ACHN (cell line): ENCODE measurements at regions not wholly inside any gene's neighbourhood (a gene's known extent, or its start where the extent isn't known, plus 50 kb on each side); places are given as distances from the start of the nearest gene placed in this dataset.
"Not testable (repeated sequence)": the region's sequence is repeated elsewhere in the genome, so short reads cannot be mapped to it uniquely, and the experiment has no call there.

Experiments used
- DNase-seq: peaks from one replicate; pipeline ENCODE4 v3.0.0-alpha.2; 2015
- in situ Hi-C: cut with HindIII; loops from 2 replicates; pipeline ENCODE4 v1.10.0; 2017; ENCODE audit warnings: low sequenced_read_pairs, low pct_ligation_motif_present, low pct_unique_long_range_greater_than_20kb

DNA sequence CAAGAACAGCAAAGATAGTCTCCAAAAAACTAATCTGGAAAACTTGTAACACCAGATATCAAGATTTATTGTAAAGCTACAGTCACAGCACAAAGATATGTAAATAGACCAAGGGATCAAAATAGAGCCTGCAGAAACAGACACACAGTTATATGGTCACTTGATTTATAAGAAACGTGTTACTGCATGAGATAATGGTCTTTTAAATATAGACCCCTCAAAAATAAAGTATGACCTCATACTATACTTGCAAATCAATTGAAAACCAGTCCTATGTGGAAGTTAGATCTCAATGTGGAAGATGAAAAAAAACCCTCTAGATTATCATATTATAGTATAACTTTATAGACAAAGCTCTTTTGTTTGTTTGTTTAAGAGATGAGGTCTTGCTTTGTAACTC lies 247.3 kb upstream of the CNR1 start:
- in situ Hi-C loops = no loop called here
- no peak for DNase-seq

DNA sequence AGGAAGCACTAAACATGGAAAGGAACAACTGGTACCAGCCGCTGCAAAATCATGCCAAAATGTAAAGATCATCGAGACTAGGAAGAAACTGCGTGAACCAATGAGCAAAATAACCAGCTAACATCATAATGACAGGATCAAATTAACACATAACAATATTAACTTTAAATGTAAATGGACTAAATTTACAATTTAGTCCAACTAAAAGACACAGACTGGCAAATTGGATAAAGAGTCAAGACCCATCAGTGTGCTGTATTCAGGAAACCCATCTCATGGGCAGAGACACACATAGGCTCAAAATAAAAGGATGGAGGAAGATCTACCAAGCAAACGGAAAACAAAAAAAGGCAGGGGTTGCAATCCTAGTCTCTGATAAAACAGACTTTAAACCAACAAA lies 242.2 kb upstream of the CNR1 start:
- in situ Hi-C loops, DNase-seq: not testable (repeated sequence)

DNA sequence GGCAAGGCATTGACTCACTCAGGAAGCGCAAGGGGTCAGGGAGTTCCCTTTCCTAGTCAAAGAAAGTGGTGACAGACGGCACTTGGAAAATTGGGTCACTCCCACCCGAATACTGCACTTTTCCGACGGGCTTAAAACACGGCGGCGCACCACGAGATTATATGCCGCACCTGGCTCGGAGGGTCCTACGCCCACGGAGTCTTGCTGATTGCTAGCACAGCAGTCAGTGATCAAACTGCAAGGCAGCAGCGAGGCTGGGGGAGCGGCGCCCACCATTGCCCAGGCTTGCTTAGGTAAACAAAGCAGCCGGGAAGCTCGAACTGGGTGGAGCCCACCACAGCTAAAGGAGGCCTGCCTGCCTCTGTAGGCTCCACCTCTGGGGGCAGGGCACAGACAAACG lies 240.5 kb upstream of the CNR1 start:
- in situ Hi-C loops, DNase-seq: not testable (repeated sequence)

DNA sequence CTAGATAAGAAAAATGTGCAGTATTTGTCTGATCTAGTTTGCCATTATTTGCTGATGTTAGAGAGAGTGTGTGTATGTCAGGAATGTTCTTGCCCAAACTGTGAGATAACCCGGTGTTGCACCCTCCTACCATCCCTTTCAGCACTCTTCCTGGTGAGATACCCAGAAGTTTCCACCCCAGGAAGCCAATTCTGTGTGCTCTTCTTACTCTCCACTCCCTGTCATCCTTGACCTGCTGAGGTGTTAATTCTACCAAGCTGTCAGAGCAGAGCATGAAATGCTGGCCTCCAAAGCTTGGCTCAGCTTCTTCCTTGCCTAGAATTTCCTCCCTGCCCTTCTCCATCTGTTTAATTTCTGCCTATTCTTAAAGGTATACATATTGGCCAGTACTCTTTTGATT lies 237.3 kb upstream of the CNR1 start:
- no peak for DNase-seq
- in situ Hi-C loops = no loop called here

DNA sequence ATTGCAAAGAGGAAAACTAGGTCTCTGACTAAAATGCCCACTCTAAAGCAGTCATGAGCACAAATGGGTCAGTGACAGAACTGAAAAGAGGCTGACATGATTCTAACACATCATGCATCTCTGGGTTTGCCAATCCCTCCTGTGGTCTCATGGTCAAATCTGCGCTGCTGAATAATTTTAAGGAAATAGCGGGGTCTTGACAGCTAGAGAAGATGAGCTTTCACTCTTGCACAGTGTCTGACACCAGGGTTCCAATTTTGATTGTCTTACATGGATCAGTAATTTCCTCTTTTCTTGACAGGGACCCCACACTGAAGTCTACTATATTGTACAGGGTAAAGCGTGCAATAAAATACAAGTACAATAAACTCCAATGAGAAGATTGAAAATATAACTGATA lies 236.8 kb upstream of the CNR1 start:
- DNase-seq = no peak
- in situ Hi-C loops = no loop called here

DNA sequence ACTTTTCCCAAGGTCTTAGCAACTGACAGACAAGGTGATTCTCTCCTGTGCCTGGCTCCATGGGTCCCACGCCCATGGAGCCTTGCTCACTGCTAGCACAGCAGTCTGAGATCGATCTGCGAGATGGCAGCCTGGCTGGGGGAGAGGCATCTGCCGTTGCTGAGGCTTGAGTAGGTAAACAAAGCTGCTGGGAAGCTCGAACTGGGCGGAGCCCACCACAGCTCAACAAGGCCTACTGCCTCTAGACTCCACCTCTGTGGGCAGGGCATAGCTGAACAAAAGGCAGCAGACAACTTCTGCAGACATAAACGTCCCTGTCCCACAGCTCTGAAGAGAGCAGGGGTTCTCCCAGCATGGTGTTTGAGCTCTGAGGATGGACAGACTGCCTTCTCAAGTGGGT lies 224.9 kb upstream of the CNR1 start:
- in situ Hi-C loops, DNase-seq: not testable (repeated sequence)

DNA sequence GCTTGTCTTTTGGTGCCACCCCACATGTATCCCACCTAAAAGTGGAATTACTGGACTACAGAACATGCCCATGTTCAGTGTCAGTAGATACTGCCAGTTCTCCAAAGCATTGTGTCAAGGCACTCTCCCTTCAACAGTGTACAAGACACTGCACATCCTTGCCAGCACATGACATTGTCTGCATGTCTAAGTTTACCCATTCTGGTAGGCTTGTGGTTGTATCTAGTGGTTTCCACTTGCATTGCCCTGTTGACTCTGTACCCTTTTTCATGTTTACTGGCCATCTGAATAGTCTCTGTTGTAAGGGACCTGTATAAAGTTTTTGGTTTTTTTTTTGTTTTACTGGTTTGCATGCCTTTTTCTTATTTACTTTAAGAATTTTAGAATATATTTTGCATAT lies 222.4 kb upstream of the CNR1 start:
- in situ Hi-C loops = no loop called here
- DNase-seq = no peak

DNA sequence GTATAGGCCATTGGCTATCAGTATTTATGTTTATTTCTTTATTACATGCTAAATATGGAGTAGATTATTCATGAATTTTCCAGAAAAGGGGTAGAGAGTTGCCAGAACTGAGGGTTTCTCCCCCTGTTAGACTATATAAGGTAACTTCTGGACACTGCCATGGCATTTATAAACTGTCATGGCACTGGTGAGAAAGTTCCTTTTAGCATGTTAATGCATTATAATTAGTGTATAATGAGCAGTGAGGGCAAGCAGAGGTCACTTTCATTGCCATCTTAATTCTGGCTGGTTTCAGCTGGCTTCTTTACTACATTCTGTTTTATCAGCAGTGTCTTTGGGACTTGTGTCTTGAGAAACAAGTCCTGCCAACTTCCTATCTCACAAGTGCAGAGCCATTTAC lies 220.0 kb upstream of the CNR1 start:
- in situ Hi-C loops = no loop called here

DNA sequence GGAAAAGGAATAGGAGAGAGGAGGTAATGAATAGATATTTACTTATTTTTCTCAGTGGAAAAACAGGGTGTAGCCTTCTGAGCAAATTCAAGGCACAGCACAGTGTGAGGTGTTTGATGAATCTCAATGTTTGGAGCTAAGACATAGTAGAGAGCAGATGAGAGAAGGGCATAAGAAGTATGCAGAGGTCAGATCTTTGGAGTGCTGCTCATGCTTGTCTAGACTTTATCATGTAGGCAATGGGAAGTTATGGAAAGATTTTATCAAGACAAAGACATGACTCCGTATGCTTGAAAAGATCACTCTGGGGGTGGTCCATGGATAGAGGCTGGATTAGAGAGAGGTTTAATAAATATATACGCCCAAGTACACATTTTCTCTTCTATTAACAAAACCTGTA lies 217.0 kb upstream of the CNR1 start:
- DNase-seq = no peak
- in situ Hi-C loops = no loop called here

More for the DNA sequence above, 220.0 kb upstream of the CNR1 start:
- no peak for DNase-seq

DNA sequence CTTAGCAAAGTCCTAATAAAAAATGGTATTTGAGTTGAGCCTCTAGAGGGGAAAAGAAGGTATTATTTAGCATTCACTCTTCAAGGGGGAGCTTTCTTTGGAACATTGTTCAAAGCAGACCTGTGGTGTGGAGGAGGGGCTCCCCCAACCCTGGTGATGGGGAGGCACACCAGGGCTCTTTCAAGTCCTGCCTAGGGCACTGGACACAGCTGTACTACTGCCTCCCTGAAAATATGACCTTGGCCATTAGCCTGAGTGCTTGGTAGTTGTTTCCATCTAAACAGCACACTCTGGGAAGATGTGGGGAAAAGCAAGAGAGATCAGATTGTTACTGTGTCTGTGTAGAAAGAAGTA lies 215.1 kb upstream of the CNR1 start:
- DNase-seq = no peak
- in situ Hi-C loops = no loop called here

DNA sequence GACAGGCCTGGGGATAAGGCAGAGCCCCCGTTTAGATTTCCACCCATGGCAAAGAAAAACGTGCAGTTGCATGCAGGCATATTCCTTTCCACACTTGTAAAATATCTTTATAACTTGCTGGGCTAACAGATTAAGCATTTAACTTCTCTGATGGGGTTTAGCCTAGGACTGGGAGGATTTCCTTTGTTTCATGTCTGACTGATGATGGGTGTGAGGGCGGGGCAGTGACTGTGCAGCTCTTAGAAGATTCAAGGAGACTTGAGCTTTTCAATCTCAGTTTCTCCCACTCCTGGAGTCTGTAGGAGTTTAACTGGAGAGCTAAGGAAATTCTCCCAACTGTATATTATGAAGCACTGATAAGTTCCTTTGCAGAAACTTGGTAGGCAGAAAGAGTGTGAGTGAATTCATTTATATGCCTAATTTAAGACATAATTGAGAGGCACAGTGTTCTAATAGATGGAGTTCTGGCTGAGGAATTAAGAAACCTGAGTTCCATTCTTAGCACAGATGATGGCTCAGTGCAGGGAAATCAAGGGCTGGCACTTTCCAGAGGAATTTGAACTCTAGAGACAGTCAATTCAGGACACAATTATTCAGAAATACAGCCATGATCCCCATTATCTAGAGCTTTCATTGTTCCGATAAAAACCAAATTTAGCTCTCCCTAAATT lies 214.6 kb upstream of the CNR1 start:
- DNase-seq = peak; percentile 34
- in situ Hi-C loops = no loop called here

DNA sequence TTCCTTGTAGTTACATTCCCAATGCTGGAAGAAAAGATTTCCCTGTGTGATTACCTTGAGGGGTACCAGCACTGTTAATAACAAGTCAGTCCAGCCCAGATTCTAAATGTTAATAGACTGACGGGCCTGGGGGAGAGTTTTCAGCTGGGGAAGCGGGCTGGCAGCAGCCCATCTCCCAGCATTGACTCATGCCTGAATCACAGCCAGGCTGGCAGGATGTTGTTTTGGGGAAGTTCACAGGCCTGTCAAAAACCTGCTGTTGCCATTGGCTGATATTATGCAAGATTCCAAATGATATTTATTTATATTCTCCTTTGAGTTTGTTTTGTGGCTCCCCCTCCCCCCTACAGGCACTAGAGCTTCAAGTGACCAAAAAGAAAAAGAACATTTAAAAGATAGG lies 213.9 kb upstream of the CNR1 start:
- in situ Hi-C loops = no loop called here

DNA sequence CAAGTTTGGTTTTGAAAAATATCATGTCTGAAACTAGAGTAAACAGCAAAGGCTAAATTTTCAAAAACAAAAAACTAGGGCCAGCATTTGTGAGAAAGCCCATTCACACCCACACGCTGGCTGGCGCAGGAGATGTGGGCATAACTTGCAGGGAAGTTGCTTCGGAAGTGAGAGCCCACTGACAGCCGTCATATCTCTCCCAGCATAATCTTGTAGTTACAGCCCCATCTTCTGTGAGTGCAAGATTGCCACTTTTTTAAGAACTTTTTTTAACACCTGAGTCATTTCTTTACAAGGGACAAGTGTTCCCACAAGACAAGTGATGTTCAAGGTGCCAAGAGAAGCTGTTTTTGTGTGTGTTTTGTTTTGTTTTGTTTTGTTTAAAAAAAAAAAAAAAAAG lies 212.5 kb upstream of the CNR1 start:
- in situ Hi-C loops = no loop called here
- DNase-seq = no peak

More for the DNA sequence above, 213.9 kb upstream of the CNR1 start:
- DNase-seq = peak; percentile 47

DNA sequence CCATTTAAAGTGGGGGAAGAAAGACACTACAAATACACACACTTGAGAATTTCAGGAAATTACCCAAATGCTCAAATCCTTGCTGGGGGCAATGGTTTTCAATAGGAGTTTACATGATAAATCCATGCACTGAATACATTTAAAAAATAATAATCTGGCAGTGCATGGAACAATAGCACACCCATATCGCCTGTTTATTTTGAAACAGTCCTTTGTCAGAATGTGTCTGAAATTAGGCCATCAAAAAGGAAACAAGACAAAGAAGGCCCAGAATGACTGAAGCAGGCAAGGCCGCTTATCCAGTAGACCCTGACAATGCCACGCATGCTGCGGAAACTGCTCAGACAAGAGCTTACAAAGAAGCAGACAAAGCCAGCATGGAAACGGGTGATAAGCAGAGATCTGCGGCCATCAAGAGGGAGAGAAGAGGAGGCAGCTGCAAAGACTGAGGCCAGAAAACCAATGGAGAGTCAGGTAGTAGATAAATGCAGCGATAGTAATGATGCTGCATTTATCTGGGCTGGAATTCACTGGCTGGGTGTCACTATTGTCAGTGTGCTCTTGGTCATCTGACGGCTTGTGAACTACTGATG lies 211.9 kb upstream of the CNR1 start:
- in situ Hi-C loops = no loop called here
- no peak for DNase-seq

DNA sequence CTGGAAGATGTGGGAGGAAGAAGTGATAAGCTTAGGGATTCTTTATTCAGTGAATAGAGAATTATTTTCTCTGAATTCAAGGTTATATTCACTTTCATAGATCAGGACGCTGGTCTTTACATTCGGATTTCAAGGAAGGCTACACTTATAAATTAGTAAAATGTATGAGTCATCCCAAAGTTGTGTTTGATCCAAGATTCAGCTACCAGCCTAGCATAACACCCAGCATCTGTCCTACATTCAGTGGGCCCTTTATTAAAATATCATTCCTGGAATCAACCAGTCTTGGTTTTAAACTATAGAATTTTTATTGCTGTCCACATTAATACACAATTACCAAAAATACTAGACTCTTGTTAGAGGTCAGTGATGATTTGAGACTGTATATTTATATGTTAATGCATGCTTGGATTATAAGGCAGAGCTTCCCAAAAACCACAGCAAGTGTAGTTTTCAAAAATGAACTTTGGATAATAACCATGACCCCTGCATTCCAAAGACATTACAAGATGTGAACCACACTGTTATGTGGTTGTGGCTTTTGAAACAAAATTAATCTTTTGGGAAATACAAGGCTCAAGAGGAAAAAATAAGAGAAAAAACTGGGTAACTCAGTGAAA lies 210.7 kb upstream of the CNR1 start:
- DNase-seq = peak; percentile 78
- in situ Hi-C loops = no loop called here

DNA sequence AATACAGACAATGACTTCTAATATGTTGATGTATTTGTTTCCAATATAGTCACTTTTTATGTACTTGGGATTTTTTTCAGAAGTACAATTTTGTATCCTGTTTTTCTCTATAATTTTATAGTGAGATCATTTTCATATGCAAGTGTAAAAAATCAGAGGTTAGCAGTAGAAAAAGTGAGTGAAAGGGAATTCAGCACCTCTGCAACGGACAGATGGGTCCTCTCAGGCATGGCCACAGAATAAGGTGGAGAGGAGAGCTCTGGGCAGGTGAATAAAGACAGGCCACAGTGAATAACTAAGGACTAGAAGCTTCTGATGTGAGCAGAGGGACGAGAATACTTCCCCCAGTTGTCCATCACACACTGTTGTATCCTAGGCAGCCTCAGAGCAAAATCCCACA lies 210.1 kb upstream of the CNR1 start:
- in situ Hi-C loops = no loop called here
- DNase-seq = peak; percentile 22

DNA sequence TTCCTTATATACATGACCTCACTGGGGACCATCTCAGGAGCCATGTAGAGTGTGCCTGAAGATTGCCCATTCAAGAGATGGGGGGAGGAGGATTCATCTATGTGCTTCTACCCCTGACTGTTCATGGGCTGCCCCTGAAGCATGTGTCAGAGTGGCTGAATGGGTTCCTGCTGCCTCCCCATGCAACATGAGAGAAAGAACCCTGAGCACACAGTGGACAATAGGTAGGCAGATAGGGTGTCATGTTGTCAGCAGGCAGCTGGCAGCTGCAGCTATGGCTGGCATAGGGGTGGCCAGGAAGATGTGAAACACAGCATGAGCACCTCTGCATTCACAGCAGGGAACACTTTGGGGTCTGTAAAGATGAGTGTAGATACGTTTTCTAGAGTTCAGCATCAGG lies 208.4 kb upstream of the CNR1 start:
- in situ Hi-C loops = no loop called here

DNA sequence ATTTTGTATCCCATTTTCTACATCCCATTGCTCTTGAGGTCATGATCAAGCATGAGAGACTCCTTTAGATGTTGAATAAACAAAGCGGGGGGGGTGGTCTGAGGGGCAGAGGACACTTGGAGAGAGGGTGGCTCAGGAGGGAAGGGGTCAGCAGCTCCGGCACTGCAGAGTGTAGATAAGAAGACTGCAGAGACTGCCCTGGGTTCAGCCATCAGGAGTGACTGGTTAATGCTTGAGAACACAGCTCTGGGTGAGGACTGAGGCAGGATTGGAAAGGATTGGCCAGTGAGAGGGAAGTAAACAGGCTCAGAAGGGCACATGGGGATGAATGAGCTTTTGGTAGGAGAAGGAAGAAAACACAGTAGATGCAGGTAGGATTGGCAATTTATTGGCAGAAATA lies 205.3 kb upstream of the CNR1 start:
- DNase-seq = no peak
- in situ Hi-C loops = no loop called here

More for the DNA sequence above, 208.4 kb upstream of the CNR1 start:
- DNase-seq = no peak

DNA sequence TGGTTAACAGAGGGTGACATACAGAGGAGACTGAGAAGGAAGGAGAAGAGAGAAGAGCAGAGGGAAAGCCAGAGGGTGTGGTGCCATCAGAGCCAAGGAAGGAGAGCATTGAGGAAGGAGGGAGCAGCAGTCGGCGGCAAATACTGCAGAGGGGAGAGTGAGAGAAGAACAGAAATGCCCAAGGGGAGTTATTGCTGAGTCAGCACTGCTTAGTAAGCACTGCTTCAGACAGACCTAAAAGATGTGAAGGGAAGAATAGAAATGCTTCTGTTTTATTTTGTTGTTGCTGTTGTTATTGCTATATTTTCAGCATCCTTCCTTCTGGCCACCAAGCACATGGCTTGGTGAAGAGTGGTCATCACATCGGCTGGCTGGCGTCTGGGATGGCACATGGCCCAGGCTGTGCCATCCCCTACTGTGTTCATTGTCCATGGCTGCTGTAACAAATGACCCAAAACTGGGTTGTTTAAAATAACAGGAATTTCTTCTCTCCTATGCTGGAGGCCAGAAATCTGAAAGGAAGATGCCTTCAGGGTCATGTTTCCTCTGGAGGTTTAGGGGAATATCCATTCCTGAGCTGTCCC lies 204.1 kb upstream of the CNR1 start:
- in situ Hi-C loops = no loop called here
- DNase-seq = no peak

DNA sequence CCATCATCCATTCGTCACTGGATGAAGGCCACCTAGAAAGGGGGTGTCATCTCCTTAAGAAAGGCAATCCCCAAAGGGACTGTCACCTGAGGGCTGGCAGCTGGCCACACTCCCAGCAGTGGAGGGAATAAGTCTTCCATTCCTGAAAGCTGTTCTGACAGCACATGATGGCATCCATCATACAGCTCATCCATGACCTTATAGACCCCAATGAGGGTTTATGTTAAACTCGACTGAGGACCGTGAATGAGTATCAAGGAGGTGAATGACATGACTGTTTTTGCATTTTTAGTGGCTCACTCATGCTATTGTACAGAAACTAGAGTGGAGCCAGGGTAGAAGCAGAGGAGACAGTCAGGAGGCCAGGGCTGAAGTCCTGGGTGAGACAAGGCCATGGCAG lies 203.1 kb upstream of the CNR1 start:
- DNase-seq = no peak
- in situ Hi-C loops = no loop called here
